Upper lobe of left lung (tissue), 6 donors: ENCODE measurements at regions not wholly inside any gene's neighbourhood (a gene's known extent, or its start where the extent isn't known, plus 50 kb on each side); places are given as distances from the start of the nearest gene placed in this dataset.

Source experiments
- ATAC-seq, 2 donors: fragments of 200-7000 bp; cut with Tn5 transposase; one replicate each; pipeline ENCODE4 v1.9.1; 2022; ENCODE audit warnings: mild to moderate bottlenecking in 2 of 2, moderate library complexity in 2 of 2; ENCODE audit not compliant: low FRiP score in 2 of 2
- DNase-seq, 2 donors: peaks; one replicate each; pipeline ENCODE4 v3.0.0-alpha.2; 2019 to 2020
- H3K27ac ChIP-seq, 4 donors: fragments of 200-600 bp; sonication (generic); one replicate each; pipeline ENCODE4 v1.5.1; 2016 to 2019
- H3K27me3 ChIP-seq, 4 donors: fragments of 200-600 bp; sonication (generic); one replicate each; pipeline ENCODE4 v1.5.1; 2017 to 2019
- H3K36me3 ChIP-seq, 4 donors: fragments of 200-600 bp; sonication (generic); one replicate each; pipeline ENCODE4 v1.5.1; 2016 to 2019
- H3K4me1 ChIP-seq, 4 donors: fragments of 200-600 bp; sonication (generic); one replicate each; pipeline ENCODE4 v1.5.1; 2018 to 2019
- H3K4me3 ChIP-seq, 4 donors: fragments of 200-600 bp; sonication (generic); one replicate each; pipeline ENCODE4 v1.5.1; 2017 to 2019; ENCODE audit warnings: mild to moderate bottlenecking in 2 of 4, moderate library complexity in 1 of 4
- H3K9me3 ChIP-seq, 4 donors: fragments of 200-600 bp; sonication (generic); one replicate each; pipeline ENCODE4 v1.5.1; 2018 to 2019
- CTCF ChIP-seq, 6 experiments: fragments of 450-650 bp in 4 of 6; fragments of 200-600 bp in 2 of 6; sonication (generic) in 2 of 6; IDR thresholded peaks; one replicate each; pipeline ENCODE4 v1.5.1; 2016 to 2019; ENCODE audit warnings: antibody characterized with exemption in 6 of 6
- EP300 ChIP-seq, 4 donors: sonication (generic); formaldehyde crosslinking; IDR thresholded peaks; one replicate each; pipeline ENCODE4 v1.5.1; 2017; ENCODE audit warnings: antibody characterized with exemption in 4 of 4, control low read depth in 2 of 4
- POLR2A ChIP-seq, 4 donors: fragments of 450-650 bp; IDR thresholded peaks; one replicate each; pipeline ENCODE4 v1.5.1; 2016 to 2017; ENCODE audit warnings: antibody characterized with exemption in 4 of 4, mild to moderate bottlenecking in 2 of 4
- POLR2AphosphoS5 ChIP-seq, 2 donors: sonication (generic); formaldehyde crosslinking; IDR thresholded peaks; one replicate each; pipeline ENCODE4 v1.5.1; 2017; ENCODE audit warnings: antibody characterized with exemption in 2 of 2
- WGBS, 2 donors: methylation state at CpG; one replicate each; pipeline ENCODE4 v1.1.5; 2017 to 2018; 5-methylcytosine and 5-hydroxymethylcytosine counted together
- donor health status: DM: no; HTN: no; CAD: no; lungs with moderate emphysema.
- donor health status: DM: no; HTN: yes; CAD: no; lungs with severe emphysema.

DNA sequence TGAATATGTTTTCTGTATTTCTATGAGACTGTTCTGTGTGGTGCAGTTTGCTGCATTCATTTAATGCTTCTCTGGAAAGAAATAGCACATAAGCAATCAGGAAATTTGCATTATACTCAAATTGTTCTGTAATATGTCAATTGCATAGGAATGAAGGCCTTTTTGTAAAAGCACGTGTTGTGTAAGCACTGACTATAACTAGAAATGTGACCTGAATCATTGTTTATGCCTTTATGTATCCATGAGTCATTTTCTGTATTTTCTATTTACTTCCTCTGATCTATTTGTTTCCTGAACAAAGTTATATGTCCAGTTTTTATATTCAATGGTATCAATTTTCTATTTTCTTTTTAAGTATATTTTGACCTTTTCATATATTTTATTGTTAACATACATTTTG lies 1455.3 kb downstream of the GRIK2 start:
- Histone ChIP-seq H3K4me1 (peaks cover 0 to 2% (median 0%) of the 10 kb centered on the region in 4 donors), H3K4me3 (no peak overlapping the region), H3K27ac (no peak overlapping the region), H3K36me3 (no peaks in the 10 kb centered on the region), H3K27me3 (no peaks in the 10 kb centered on the region), H3K9me3 (no peaks in the 10 kb centered on the region)
- DNase-seq (no peak), ATAC-seq (no peak)
- WGBS, 2 donors, result 70 to 72% methylated on average over 1 of the region's 1 CpG
- no peak for TF ChIP-seq POLR2AphosphoS5 (IDR thresholded peaks at IDR 0.05)
- TF ChIP-seq EP300 (IDR thresholded peaks at IDR 0.05), result no peak
- no peak for TF ChIP-seq CTCF (IDR thresholded peaks at IDR 0.05)
- no peak for TF ChIP-seq POLR2A (IDR thresholded peaks at IDR 0.05)

DNA sequence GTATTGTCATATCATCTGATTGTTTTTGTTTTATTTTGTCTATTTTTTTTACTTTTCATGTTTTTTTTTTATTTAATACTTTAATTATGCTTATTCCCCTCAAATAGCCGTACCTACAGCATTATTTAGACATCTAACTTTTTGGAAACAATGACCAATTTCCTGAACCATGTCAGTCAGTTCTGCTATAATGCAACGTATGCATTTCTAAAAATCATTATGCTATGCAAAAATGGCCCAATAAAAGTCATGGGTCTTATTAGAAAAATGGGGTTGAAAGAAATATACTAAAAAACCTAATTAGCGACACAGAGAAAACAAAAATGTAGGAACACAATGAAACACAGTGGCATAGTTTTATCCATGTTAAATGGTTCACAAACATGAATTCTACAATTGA lies 1454.7 kb downstream of the GRIK2 start:
- H3K4me1 ChIP-seq, result peaks cover 0 to 2% (median 0%) of the 10 kb centered on the region in 4 donors
- no peaks in the 10 kb centered on the region for H3K36me3 ChIP-seq
- 72 to 73% methylated on average over 3 of the region's 3 CpGs for WGBS, 2 donors
- no peak for TF ChIP-seq POLR2A (IDR thresholded peaks at IDR 0.05)
- TF ChIP-seq EP300 (IDR thresholded peaks at IDR 0.05), result no peak
- no peak for TF ChIP-seq POLR2AphosphoS5 (IDR thresholded peaks at IDR 0.05)
- TF ChIP-seq CTCF (IDR thresholded peaks at IDR 0.05), result no peak
- no peaks in the 10 kb centered on the region for H3K9me3 ChIP-seq
- no peak overlapping the region for H3K27ac ChIP-seq
- DNase-seq (no peak), ATAC-seq (no peak)
- H3K27me3 ChIP-seq, result no peaks in the 10 kb centered on the region
- no peak overlapping the region for H3K4me3 ChIP-seq

DNA sequence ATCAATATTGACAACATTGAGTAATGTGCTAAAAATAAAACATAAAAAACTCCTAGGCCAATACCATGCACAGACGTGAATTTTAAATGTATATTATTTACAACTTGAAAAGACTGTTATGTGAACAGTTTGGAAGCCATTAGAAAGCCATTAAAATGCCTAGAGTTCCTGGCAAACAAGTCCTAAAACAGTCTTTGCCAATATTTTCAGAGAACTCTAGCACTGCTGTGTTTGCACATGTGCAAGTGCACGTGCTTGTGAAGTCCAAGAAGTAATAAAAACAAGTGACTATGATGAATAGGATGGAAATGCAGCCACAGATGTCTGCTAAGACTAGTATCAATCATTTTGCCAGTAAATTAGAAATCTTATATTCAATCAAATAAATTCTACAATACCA lies 1447.6 kb downstream of the GRIK2 start:
- no peak for TF ChIP-seq POLR2AphosphoS5 (IDR thresholded peaks at IDR 0.05)
- no peak for TF ChIP-seq POLR2A (IDR thresholded peaks at IDR 0.05)
- no peak for ATAC-seq

GRCh38 chr6:102832021-102832420 lies 1438.5 kb downstream of the GRIK2 start:
- TF ChIP-seq CTCF (IDR thresholded peaks at IDR 0.05) (no peak), EP300 (IDR thresholded peaks at IDR 0.05) (no peak), POLR2A (IDR thresholded peaks at IDR 0.05) (no peak), POLR2AphosphoS5 (IDR thresholded peaks at IDR 0.05) (no peak)
- DNase-seq (no peak), ATAC-seq (no peak)
- Histone ChIP-seq H3K4me3 (no peak overlapping the region), H3K27ac (no peak overlapping the region), H3K36me3 (no peaks in the 10 kb centered on the region), H3K27me3 (no peaks in the 10 kb centered on the region), H3K4me1 (no peaks in the 10 kb centered on the region), H3K9me3 (no peaks in the 10 kb centered on the region)
- WGBS, 2 donors, result 89 to 91% methylated on average over 1 of the region's 1 CpG

More for the DNA sequence above, 1447.6 kb downstream of the GRIK2 start:
- Histone ChIP-seq H3K27ac (no peak overlapping the region), H3K27me3 (no peaks in the 10 kb centered on the region), H3K36me3 (no peaks in the 10 kb centered on the region), H3K4me3 (no peak overlapping the region), H3K9me3 (no peaks in the 10 kb centered on the region), H3K4me1 (no peaks in the 10 kb centered on the region)
- no peak for DNase-seq
- WGBS, 2 donors, result 37 to 43% methylated on average over 2 of the region's 2 CpGs

DNA sequence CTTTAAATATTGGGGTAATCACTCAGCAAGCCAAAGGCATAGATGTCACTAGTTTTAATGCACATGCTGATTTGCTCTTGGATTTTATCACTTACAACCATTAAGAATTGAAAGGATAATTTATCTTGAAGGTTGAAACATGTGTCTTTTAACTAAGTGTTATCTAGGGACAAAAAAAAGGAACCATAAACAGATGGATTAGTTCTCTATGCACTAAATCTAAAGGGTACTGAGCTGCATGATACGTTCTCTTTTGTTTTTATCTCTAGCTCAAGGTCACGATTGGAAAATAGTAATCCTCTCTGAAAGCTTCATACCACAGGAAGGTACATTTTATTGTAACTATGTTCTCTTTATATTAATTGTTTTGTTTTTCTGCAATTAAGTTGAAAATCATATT lies 1426.6 kb downstream of the GRIK2 start:
- H3K27me3 ChIP-seq, result no peaks in the 10 kb centered on the region
- no peaks in the 10 kb centered on the region for H3K36me3 ChIP-seq
- H3K27ac ChIP-seq, result no peak overlapping the region
- DNase-seq (no peak), ATAC-seq (no peak)
- 61 to 62% methylated on average over 2 of the region's 2 CpGs for WGBS, 2 donors
- no peak overlapping the region for H3K4me3 ChIP-seq
- no peaks in the 10 kb centered on the region for H3K4me1 ChIP-seq
- TF ChIP-seq POLR2A (IDR thresholded peaks at IDR 0.05), result no peak
- TF ChIP-seq POLR2AphosphoS5 (IDR thresholded peaks at IDR 0.05), result no peak
- TF ChIP-seq EP300 (IDR thresholded peaks at IDR 0.05), result no peak
- TF ChIP-seq CTCF (IDR thresholded peaks at IDR 0.05), result no peak
- H3K9me3 ChIP-seq, result no peaks in the 10 kb centered on the region
